Vagina (tissue), 2 donors: ENCODE measurements at regions not wholly inside any gene's neighbourhood (a gene's known extent, or its start where the extent isn't known, plus 50 kb on each side); places are given as distances from the start of the nearest gene placed in this dataset.
"Not testable (repeated sequence)": the region's sequence is repeated elsewhere in the genome, so short reads cannot be mapped to it uniquely, and the experiment has no call there.

Experiments
- CTCF ChIP-seq, 3 experiments: fragments of 450-650 bp in 2 of 3; fragments of 200-600 bp in 1 of 3; sonication (generic) in 1 of 3; IDR thresholded peaks; one replicate each; pipeline ENCODE4 v1.5.1; 2017 to 2019; ENCODE audit warnings: antibody characterized with exemption in 3 of 3, mild to moderate bottlenecking in 2 of 3, moderate library complexity in 2 of 3
- POLR2A ChIP-seq, 2 donors: fragments of 450-650 bp; IDR thresholded peaks; one replicate each; pipeline ENCODE4 v1.6.1; 2017; ENCODE audit warnings: antibody characterized with exemption in 2 of 2, mild to moderate bottlenecking in 2 of 2, moderate library complexity in 2 of 2
- POLR2AphosphoS5 ChIP-seq, 2 donors: sonication (generic); formaldehyde crosslinking; IDR thresholded peaks; one replicate each; pipeline ENCODE4 v1.9.0; 2017; ENCODE audit warnings: antibody characterized with exemption in 2 of 2, mild to moderate bottlenecking in 2 of 2, low read depth in 1 of 2; ENCODE audit not compliant: insufficient read depth in 1 of 2

DNA sequence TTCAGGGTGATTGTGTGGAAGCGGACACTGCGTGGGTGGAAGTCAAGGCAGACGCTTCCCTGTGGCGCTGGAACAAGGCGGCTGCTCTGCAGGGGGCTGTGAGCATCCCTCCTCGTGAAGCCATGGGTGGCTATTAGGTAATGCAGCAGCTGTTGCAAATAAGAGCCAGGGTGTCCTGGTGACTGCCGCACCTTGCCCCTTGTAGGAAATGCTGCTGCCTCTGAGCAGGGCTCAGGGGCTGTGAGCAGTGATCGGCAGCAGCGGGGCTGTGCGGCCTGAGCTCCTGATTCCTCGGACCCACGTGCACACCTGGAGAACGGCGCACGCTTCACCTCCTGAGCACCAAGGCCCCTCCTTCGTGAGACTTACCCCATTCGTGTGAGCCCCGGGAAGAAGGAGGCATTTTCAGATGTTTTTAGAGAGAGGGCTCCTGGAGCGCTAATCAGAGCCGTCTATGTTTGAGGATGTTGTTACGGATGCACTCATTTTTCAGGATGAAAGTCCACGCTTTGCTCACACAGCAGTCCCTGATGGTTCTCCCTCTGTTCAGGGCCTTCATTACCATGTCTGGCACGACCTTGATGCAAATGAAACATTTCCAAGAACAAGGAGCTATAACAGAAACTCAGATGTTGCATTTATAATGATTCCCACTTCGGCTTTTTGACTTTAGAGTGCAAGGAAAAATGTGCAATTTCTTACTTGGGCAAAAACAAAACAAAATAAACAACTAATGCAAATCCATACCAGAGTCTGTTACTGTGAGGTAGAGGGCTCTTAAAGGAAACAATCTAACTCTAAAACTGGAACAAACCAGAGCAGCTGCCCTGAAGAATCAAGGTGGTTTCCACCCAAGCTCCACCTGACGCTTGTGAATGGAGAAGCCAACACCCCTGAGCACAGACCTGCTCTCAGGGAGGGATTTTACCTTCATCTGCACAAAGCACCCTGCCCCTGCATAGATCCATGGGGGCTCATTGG lies 936.1 kb downstream of the SPATA31A7 start:
- TF ChIP-seq POLR2AphosphoS5 (IDR thresholded peaks at IDR 0.05; ENCODE audit: insufficient read depth in 1 of 2, low read depth in 1 of 2); POLR2A (IDR thresholded peaks at IDR 0.05); CTCF (IDR thresholded peaks at IDR 0.05): not testable (repeated sequence)
